H1 (cell line): ENCODE measurements at regions not wholly inside any gene's neighbourhood (a gene's known extent, or its start where the extent isn't known, plus 50 kb on each side); places are given as distances from the start of the nearest gene placed in this dataset.

Experiments used
- CTCF ChIA-PET: fragments of 300-600 bp; sonication (Branson Sonifier 250); formaldehyde crosslinking; loops from one replicate; lab custom pipeline; 2021; ENCODE audit not compliant: partially characterized antibody; lab: Charles Lee
- POLR2A ChIA-PET: fragments of 300-600 bp; sonication (Branson Sonifier 250); formaldehyde crosslinking; loops from one replicate; lab custom pipeline; 2021; ENCODE audit warnings: inconsistent platforms; ENCODE audit not compliant: partially characterized antibody; lab: Charles Lee
- DNase-seq, 2 experiments: peaks; one replicate each; pipeline versions ENCODE4 v3.0.0 to v3.0.0-alpha.2; 2010 to 2022; ENCODE audit warnings: low spot score in 2 of 2, low read depth in 1 of 2, mixed read lengths in 1 of 2
- FAIRE-seq: peaks from 2 replicates; lab custom pipeline; 2011; peaks lifted over from hg19 to GRCh38; lab: Jason Lieb, UNC
- H2AFZ ChIP-seq: 2 replicates; pipeline ENCODE4 v1.8.1; 2012; ENCODE audit warnings: low read length, inconsistent platforms
- H2AK5ac ChIP-seq: 2 replicates; pipeline ENCODE4 v1.6.1; 2013; ENCODE audit warnings: low read depth, low read length
- H2BK120ac ChIP-seq: replicated peaks from 2 replicates; pipeline ENCODE3; 2013; ENCODE audit warnings: low read depth, low read length, inconsistent platforms
- H2BK12ac ChIP-seq: 2 replicates; pipeline ENCODE4 v1.6.1; 2013; ENCODE audit warnings: low read depth, low read length
- H2BK15ac ChIP-seq: 2 replicates; pipeline ENCODE4 v1.6.1; 2013; ENCODE audit warnings: low read length
- H2BK20ac ChIP-seq: 2 replicates; pipeline ENCODE4 v1.6.1; 2013; ENCODE audit warnings: low read length
- H2BK5ac ChIP-seq: 2 replicates; pipeline ENCODE4 v1.6.1; 2013; ENCODE audit warnings: low read depth, low read length
- H3K14ac ChIP-seq: 2 replicates; pipeline ENCODE4 v1.6.1; 2013; ENCODE audit warnings: inconsistent platforms; ENCODE audit not compliant: insufficient read length
- H3K18ac ChIP-seq: 2 replicates; pipeline ENCODE4 v1.6.1; 2013; ENCODE audit warnings: low read length; ENCODE audit errors: extremely low read depth
- H3K23ac ChIP-seq: 2 replicates; pipeline ENCODE4 v1.6.1; 2013; ENCODE audit warnings: inconsistent platforms; ENCODE audit not compliant: insufficient read length
- H3K23me2 ChIP-seq: 2 replicates; pipeline ENCODE4 v1.6.1; 2013; ENCODE audit warnings: low read depth, low read length
- H3K27ac ChIP-seq: 2 replicates; pipeline ENCODE4 v1.6.1; 2011; ENCODE audit warnings: low read depth, low read length, inconsistent platforms
- H3K27me3 ChIP-seq, 4 experiments: replicated peaks in 1 of 4; 1 replicate in 1 of 4; 2 replicates in 3 of 4; pipeline versions ENCODE4 v1.6.1 to v1.8.1; 2011 to 2013; ENCODE audit warnings: low read length in 3 of 4, mild to moderate bottlenecking in 3 of 4, inconsistent platforms in 2 of 4, mixed read lengths in 2 of 4, moderate library complexity in 1 of 4; ENCODE audit not compliant: control insufficient read depth in 3 of 4, insufficient read depth in 3 of 4; ENCODE audit errors: extremely low read depth in 1 of 4
- H3K36me3 ChIP-seq, 4 experiments: 2 replicates each; pipeline versions ENCODE4 v1.6.1 to v1.8.1; 2011 to 2013; ENCODE audit warnings: mild to moderate bottlenecking in 4 of 4, low read length in 3 of 4, moderate library complexity in 2 of 4, control low read depth in 1 of 4, inconsistent platforms in 1 of 4; ENCODE audit not compliant: insufficient read depth in 4 of 4, control insufficient read depth in 2 of 4
- H3K4ac ChIP-seq: replicated peaks from 2 replicates; pipeline ENCODE3; 2013; ENCODE audit warnings: low read length, low read depth, mixed read lengths, inconsistent platforms; ENCODE audit not compliant: insufficient read length
- H3K4me1 ChIP-seq, 4 experiments: replicated peaks in 1 of 4; 1 replicate in 1 of 4; 2 replicates in 3 of 4; pipeline versions ENCODE4 v1.6.1 to v1.8.1; 2011 to 2013; ENCODE audit warnings: low read length in 3 of 4, inconsistent platforms in 2 of 4, mixed read lengths in 1 of 4; ENCODE audit not compliant: insufficient read depth in 4 of 4, control insufficient read depth in 3 of 4
- H3K4me2 ChIP-seq, 2 experiments: 2 replicates each; pipeline versions ENCODE4 v1.6.1 to v1.8.1; 2011 to 2013; ENCODE audit warnings: low read depth in 2 of 2, low read length in 2 of 2, control low read depth in 1 of 2, inconsistent platforms in 1 of 2, mild to moderate bottlenecking in 1 of 2; ENCODE audit not compliant: insufficient read depth in 1 of 2
- H3K4me3 ChIP-seq, 4 experiments: fragments of 200-600, 300-600 bp in 1 of 4; sonication (generic), shearing (Covaris generic), sonication (Bioruptor Twin) in 1 of 4; 2 replicates each; pipeline versions ENCODE4 v1.5.1 to v1.8.1; 2011 to 2016; ENCODE audit warnings: low read length in 4 of 4, low read depth in 3 of 4, control low read depth in 2 of 4, inconsistent platforms in 2 of 4, mild to moderate bottlenecking in 2 of 4, mixed read lengths in 1 of 4, moderate library complexity in 1 of 4; ENCODE audit not compliant: insufficient read depth in 2 of 4; ENCODE audit errors: extremely low read depth in 1 of 4
- H3K56ac ChIP-seq: replicated peaks from 2 replicates; pipeline ENCODE3; 2013; ENCODE audit warnings: low read depth, mild to moderate bottlenecking, mixed read lengths, low read length, inconsistent platforms; ENCODE audit not compliant: insufficient read length
- H3K79me1 ChIP-seq: 2 replicates; pipeline ENCODE4 v1.6.1; 2013; ENCODE audit warnings: low read depth, low read length, control low read depth
- H3K79me2 ChIP-seq, 2 experiments: 2 replicates each; pipeline versions ENCODE4 v1.6.1 to v1.8.1; 2012 to 2013; ENCODE audit warnings: low read length in 2 of 2, mild to moderate bottlenecking in 2 of 2, inconsistent platforms in 1 of 2; ENCODE audit not compliant: insufficient read depth in 2 of 2, control insufficient read depth in 1 of 2
- H3K9ac ChIP-seq, 4 experiments: replicated peaks in 1 of 4; 1 replicate in 1 of 4; 2 replicates in 3 of 4; pipeline versions ENCODE4 v1.6.1 to v1.8.1; 2011 to 2013; ENCODE audit warnings: low read depth in 3 of 4, low read length in 3 of 4, control low read depth in 2 of 4, mild to moderate bottlenecking in 2 of 4, moderate library complexity in 2 of 4, inconsistent platforms in 1 of 4; ENCODE audit errors: extremely low read depth in 1 of 4
- H3K9me3 ChIP-seq, 2 experiments: 2 replicates each; pipeline versions ENCODE4 v1.6.1 to v1.8.1; 2012 to 2013; ENCODE audit warnings: mild to moderate bottlenecking in 2 of 2, moderate library complexity in 2 of 2, control low read depth in 1 of 2, inconsistent platforms in 1 of 2, low read depth in 1 of 2, low read length in 1 of 2, mixed read lengths in 1 of 2; ENCODE audit not compliant: insufficient read depth in 2 of 2
- H4K20me1 ChIP-seq, 2 experiments: replicated peaks in 1 of 2; 2 replicates each; pipeline versions ENCODE3 to v1.8.1; 2011 to 2013; ENCODE audit warnings: inconsistent platforms in 2 of 2, low read length in 2 of 2, mild to moderate bottlenecking in 1 of 2; ENCODE audit not compliant: insufficient read depth in 2 of 2, control insufficient read depth in 1 of 2
- H4K5ac ChIP-seq: 2 replicates; pipeline ENCODE4 v1.6.1; 2013; ENCODE audit warnings: low read length, low read depth, mixed read lengths, inconsistent platforms; ENCODE audit not compliant: insufficient read length
- H4K8ac ChIP-seq: 2 replicates; pipeline ENCODE4 v1.8.0; 2013; ENCODE audit warnings: mild to moderate bottlenecking, moderate library complexity, low read length, inconsistent platforms; ENCODE audit not compliant: insufficient read depth; ENCODE audit errors: extremely low read depth
- H4K91ac ChIP-seq: replicated peaks from 2 replicates; pipeline ENCODE3; 2013; ENCODE audit warnings: low read length, mixed read lengths, inconsistent platforms; ENCODE audit not compliant: insufficient read length
- CREB1 ChIP-seq: IDR thresholded peaks from 2 replicates; pipeline ENCODE4 v1.6.1; 2012; ENCODE audit warnings: inconsistent platforms
- EGR1 ChIP-seq: IDR thresholded peaks from 2 replicates; pipeline ENCODE4 v1.6.1; 2011; ENCODE audit warnings: low read depth, low read length, borderline replicate concordance
- RAD21 ChIP-seq, 2 experiments: IDR thresholded peaks in 1 of 2; conservative IDR thresholded peaks in 1 of 2; 2 replicates each; pipeline ENCODE4 v1.6.1; 2011; ENCODE audit warnings: low read depth in 2 of 2, low read length in 2 of 2, improper control_type of control experiment in 1 of 2, inconsistent platforms in 1 of 2, mild to moderate bottlenecking in 1 of 2, moderate library complexity in 1 of 2
- RBBP5 ChIP-seq: IDR thresholded peaks from 2 replicates; pipeline ENCODE4 v1.7.1; 2012; ENCODE audit warnings: low read depth, mild to moderate bottlenecking, inconsistent platforms, low read length, moderate library complexity, borderline replicate concordance
- SIN3A ChIP-seq, 2 experiments: IDR thresholded peaks in 1 of 2; conservative IDR thresholded peaks in 1 of 2; 2 replicates each; pipeline ENCODE4 v1.6.1; 2011 to 2012; ENCODE audit warnings: low read length in 2 of 2, improper control_type of control experiment in 1 of 2, low read depth in 1 of 2, mild to moderate bottlenecking in 1 of 2
- SIX5 ChIP-seq: IDR thresholded peaks from 2 replicates; pipeline ENCODE4 v1.6.1; 2011; ENCODE audit warnings: mild to moderate bottlenecking, low read depth, low read length
- WGBS, 2 experiments: shearing (Covaris generic) in 1 of 2; methylation state at CpG; one replicate each; pipeline versions ENCODE4 v1.1.6 to v1.1.7; 2013 to 2015; ENCODE audit warnings: low lambda C conversion rate in 2 of 2, mixed read lengths in 2 of 2, inconsistent platforms in 1 of 2, low coverage in 1 of 2, missing lambda C conversion rate in 1 of 2; ENCODE audit not compliant: insufficient replicate concordance in 2 of 2, insufficient coverage in 1 of 2, insufficient read length in 1 of 2; ENCODE audit errors: extremely low coverage in 1 of 2, missing lambda C conversion rate in 1 of 2; 5-methylcytosine and 5-hydroxymethylcytosine counted together
- TF ChIP-seq, protein P1 (sequence below), 3 experiments: IDR thresholded peaks; 1 replicate in 2 of 3; 2 replicates in 1 of 3; pipeline versions ENCODE4 v1.5.1 to v1.6.1; 2011; ENCODE audit warnings: low read length in 3 of 3, mild to moderate bottlenecking in 3 of 3, inconsistent platforms in 2 of 3, low read depth in 1 of 3, moderate library complexity in 1 of 3; ENCODE audit not compliant: insufficient read depth in 1 of 3; ENCODE audit errors: control extremely low read depth in 1 of 3

DNA sequence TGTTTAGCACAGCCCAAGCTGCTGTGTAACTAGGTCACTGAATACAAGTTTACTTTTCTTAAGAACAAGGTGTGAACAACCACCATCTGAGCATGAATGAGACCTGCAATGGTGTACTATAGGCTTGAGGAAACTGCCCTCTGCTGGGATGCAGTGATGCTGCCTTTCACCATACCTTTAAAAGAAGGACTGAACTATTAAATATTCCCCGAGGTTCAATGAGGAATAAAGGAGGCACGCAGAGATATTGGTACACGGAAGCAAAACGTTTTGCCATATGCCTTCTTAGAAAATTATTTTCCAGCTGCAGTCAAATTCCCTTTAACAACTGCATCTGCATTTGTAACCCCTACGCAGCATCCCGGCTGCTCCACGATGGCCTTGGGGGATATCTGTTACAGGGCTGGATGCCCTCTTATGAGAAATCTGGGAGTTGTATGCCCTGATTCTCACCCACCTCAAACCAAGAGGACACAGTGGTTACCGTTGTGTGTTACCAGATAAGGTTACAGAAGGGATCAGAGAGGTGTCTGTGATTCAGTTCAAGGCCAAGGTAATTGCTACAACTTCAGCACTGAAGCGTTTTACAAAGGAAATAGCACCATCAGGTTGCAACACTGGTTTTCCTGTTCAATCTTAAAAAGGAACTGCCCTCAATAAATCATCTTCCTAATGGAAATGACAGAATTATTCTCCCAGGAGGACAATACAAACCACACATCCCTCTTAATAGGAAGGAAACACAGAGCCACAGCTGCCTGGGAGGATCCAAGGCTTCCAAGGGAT lies 470.5 kb downstream of the LTN1 start:
- 0 out of 2 replicates have a peak overlapping the region, but pooled peaks have one; percentile 43 for H2AFZ ChIP-seq
- H3K23ac ChIP-seq = no peak overlapping the region
- H3K56ac ChIP-seq = no peak overlapping the region
- no peak overlapping the region for H3K18ac ChIP-seq
- H2BK120ac ChIP-seq = no peak overlapping the region
- H3K14ac ChIP-seq = no peak overlapping the region
- DNase-seq = peak in 1 of 2 experiments; percentile 5
- CTCF ChIA-PET = interaction anchor here (0.7 to 2.1 kb wide), 8 partner anchors 8 to 223 kb away, joined by 3 to 11 read pairs (median 4); no protein-coding TSS in a partner anchor
- no peak overlapping the region for H2BK15ac ChIP-seq
- no peak overlapping the region for H4K91ac ChIP-seq
- H2BK20ac ChIP-seq = no peak overlapping the region
- no peak overlapping the region for H2AK5ac ChIP-seq
- POLR2A ChIA-PET = interaction anchor here (0.7 kb wide), 1 partner anchor 195 kb away, joined by 3 read pairs; no protein-coding TSS in a partner anchor
- H4K20me1 ChIP-seq = no peaks in the 10 kb centered on the region
- no peaks in the 10 kb centered on the region for H3K23me2 ChIP-seq
- H3K36me3 ChIP-seq = no peaks in the 10 kb centered on the region
- no peaks in the 10 kb centered on the region for H3K9me3 ChIP-seq
- H3K79me2 ChIP-seq = no peaks in the 10 kb centered on the region
- no peak overlapping the region for H3K27ac ChIP-seq
- 0 out of 7 replicates have a peak, but pooled peaks cover 0 to under 1% (median 0%) of the 10 kb centered on the region in 4 experiments for H3K4me1 ChIP-seq
- no peak overlapping the region for H3K4me2 ChIP-seq
- no peak overlapping the region for H3K4me3 ChIP-seq
- no peak overlapping the region for H2BK12ac ChIP-seq
- no peak overlapping the region for H3K9ac ChIP-seq
- no peak overlapping the region for H3K4ac ChIP-seq
- no peak overlapping the region for H4K8ac ChIP-seq
- no peak overlapping the region for H2BK5ac ChIP-seq
- H3K79me1 ChIP-seq = no peaks in the 10 kb centered on the region
- H3K27me3 ChIP-seq = peaks cover 0 to 1% (median 0%) of the 10 kb centered on the region in 4 experiments; a peak in 1 of 7 replicates
- TF ChIP-seq CREB1 = no peak
- no peak for TF ChIP-seq SIN3A (conservative IDR thresholded peaks at IDR 0.05 in 1 of 2, IDR thresholded peaks at IDR 0.05 in 1 of 2; ENCODE audit: low read depth in 1 of 2, low read length in 2 of 2)
- TF ChIP-seq RBBP5 = no peak
- no peak for TF ChIP-seq SIX5
- TF ChIP-seq RAD21 (IDR thresholded peaks at IDR 0.05 in 1 of 2, conservative IDR thresholded peaks at IDR 0.05 in 1 of 2; ENCODE audit: low read depth in 2 of 2, low read length in 2 of 2) = peak; percentile 73
- TF ChIP-seq EGR1 = no peak
- TF ChIP-seq, protein P1, sequence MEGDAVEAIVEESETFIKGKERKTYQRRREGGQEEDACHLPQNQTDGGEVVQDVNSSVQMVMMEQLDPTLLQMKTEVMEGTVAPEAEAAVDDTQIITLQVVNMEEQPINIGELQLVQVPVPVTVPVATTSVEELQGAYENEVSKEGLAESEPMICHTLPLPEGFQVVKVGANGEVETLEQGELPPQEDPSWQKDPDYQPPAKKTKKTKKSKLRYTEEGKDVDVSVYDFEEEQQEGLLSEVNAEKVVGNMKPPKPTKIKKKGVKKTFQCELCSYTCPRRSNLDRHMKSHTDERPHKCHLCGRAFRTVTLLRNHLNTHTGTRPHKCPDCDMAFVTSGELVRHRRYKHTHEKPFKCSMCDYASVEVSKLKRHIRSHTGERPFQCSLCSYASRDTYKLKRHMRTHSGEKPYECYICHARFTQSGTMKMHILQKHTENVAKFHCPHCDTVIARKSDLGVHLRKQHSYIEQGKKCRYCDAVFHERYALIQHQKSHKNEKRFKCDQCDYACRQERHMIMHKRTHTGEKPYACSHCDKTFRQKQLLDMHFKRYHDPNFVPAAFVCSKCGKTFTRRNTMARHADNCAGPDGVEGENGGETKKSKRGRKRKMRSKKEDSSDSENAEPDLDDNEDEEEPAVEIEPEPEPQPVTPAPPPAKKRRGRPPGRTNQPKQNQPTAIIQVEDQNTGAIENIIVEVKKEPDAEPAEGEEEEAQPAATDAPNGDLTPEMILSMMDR (IDR thresholded peaks at IDR 0.05; ENCODE audit: control extremely low read depth in 1 of 3, insufficient read depth in 1 of 3, low read depth in 1 of 3, low read length in 3 of 3) = peak in 2 of 3 experiments; percentile 43 to 66; a peak in 2 of 4 replicates
- WGBS, 2 experiments = 75% methylated on average over 9 of the region's 9 CpGs; no CpG with 5 or more reads in 1 of the 2 experiments
- FAIRE-seq = peak; percentile 76
- H4K5ac ChIP-seq = no peak overlapping the region
